GM23338 (cell line): ENCODE measurements at regions not wholly inside any gene's neighbourhood (a gene's known extent, or its start where the extent isn't known, plus 50 kb on each side); places are given as distances from the start of the nearest gene placed in this dataset.

Experiments used
- ATAC-seq: fragments of 200-7000 bp; cut with Tn5 transposase; 3 replicates; pipeline ENCODE4 v1.9.1; 2020
- DNase-seq: peaks from one replicate; pipeline ENCODE4 v3.0.0-alpha.2; 2015; ENCODE audit warnings: low spot score
- H2AFZ ChIP-seq: fragments of 200-600 bp; sonication (generic); 2 replicates; pipeline ENCODE4 v1.8.0; 2016; ENCODE audit warnings: antibody characterized with exemption, mild to moderate bottlenecking, moderate library complexity
- H3F3A ChIP-seq: fragments of 200-600 bp; sonication (generic); replicated peaks from 2 replicates; pipeline ENCODE4 v1.8.0; 2017; ENCODE audit warnings: antibody characterized with exemption, mixed run types, low read depth
- H3K27ac ChIP-seq: fragments of 200-600 bp; sonication (generic); 2 replicates; pipeline ENCODE4 v1.6.1; 2016; ENCODE audit warnings: low read depth
- H3K27me3 ChIP-seq: fragments of 200-600 bp; sonication (generic); 2 replicates; pipeline ENCODE4 v1.8.0; 2016; ENCODE audit warnings: mild to moderate bottlenecking, mixed run types, moderate library complexity; ENCODE audit not compliant: insufficient read depth
- H3K36me3 ChIP-seq: fragments of 200-600 bp; sonication (generic); 2 replicates; pipeline ENCODE4 v1.8.0; 2016; ENCODE audit warnings: mild to moderate bottlenecking; ENCODE audit not compliant: insufficient read depth
- H3K4me1 ChIP-seq: fragments of 200-600 bp; sonication (generic); 2 replicates; pipeline ENCODE4 v1.8.0; 2016; ENCODE audit warnings: mild to moderate bottlenecking, moderate library complexity; ENCODE audit not compliant: insufficient read depth
- H3K4me2 ChIP-seq: fragments of 200-600 bp; sonication (generic); 2 replicates; pipeline ENCODE4 v1.7.1; 2017; ENCODE audit warnings: mixed run types
- H3K4me3 ChIP-seq: fragments of 200-600 bp; sonication (generic); 2 replicates; pipeline ENCODE4 v1.6.1; 2016; ENCODE audit warnings: mixed run types
- H3K79me2 ChIP-seq: fragments of 200-600 bp; sonication (generic); replicated peaks from 2 replicates; pipeline ENCODE4 v1.8.0; 2017; ENCODE audit warnings: mild to moderate bottlenecking; ENCODE audit not compliant: insufficient read depth
- H3K9me2 ChIP-seq: fragments of 200-600 bp; sonication (generic); 2 replicates; pipeline ENCODE4 v1.8.0; 2017; ENCODE audit not compliant: insufficient read depth
- H4K20me1 ChIP-seq: fragments of 200-600 bp; sonication (generic); replicated peaks from 2 replicates; pipeline ENCODE4 v1.8.0; 2017; ENCODE audit warnings: mild to moderate bottlenecking; ENCODE audit not compliant: insufficient read depth
- H3K27ac Mint-ChIP-seq: 2 replicates; pipeline ENCODE4 v1.8.0; 2020; ENCODE audit warnings: inconsistent platforms, mild to moderate bottlenecking, moderate library complexity, mixed read lengths
- H3K27me3 Mint-ChIP-seq: 3 replicates; pipeline ENCODE4 v1.8.0; 2022; ENCODE audit warnings: low read depth, mild to moderate bottlenecking, moderate library complexity, mixed read lengths, inconsistent platforms; ENCODE audit not compliant: insufficient read depth, poor library complexity
- H3K36me3 Mint-ChIP-seq: 3 replicates; pipeline ENCODE4 v1.8.0; 2021; ENCODE audit warnings: low read depth, mild to moderate bottlenecking, inconsistent platforms, moderate library complexity, mixed read lengths
- H3K4me1 Mint-ChIP-seq: 3 replicates; pipeline ENCODE4 v1.8.0; 2020; ENCODE audit warnings: mild to moderate bottlenecking, inconsistent platforms, mixed read lengths
- H3K4me3 Mint-ChIP-seq: 3 replicates; pipeline ENCODE4 v1.8.0; 2021; ENCODE audit warnings: moderate library complexity, mild to moderate bottlenecking, inconsistent platforms, mixed read lengths
- H3K9me3 Mint-ChIP-seq: 3 replicates; pipeline ENCODE4 v1.8.0; 2020; ENCODE audit warnings: moderate library complexity, mild to moderate bottlenecking, inconsistent platforms, mixed read lengths
- CREB1 ChIP-seq: fragments of 250-450 bp; sonication (Bioruptor Pico); IDR thresholded peaks from 2 replicates; pipeline ENCODE4 v1.5.0; 2020; ENCODE audit warnings: low read depth, mild to moderate bottlenecking, moderate library complexity
- REST ChIP-seq: IDR thresholded peaks from one replicate; pipeline ENCODE4 v1.6.1; 2018; ENCODE audit warnings: antibody characterized with exemption; ENCODE audit not compliant: unreplicated experiment
- ZNF462 ChIP-seq: fragments of 250-450 bp; sonication (Bioruptor Pico); IDR thresholded peaks from 2 replicates; pipeline ENCODE4 v1.5.0; 2020; ENCODE audit warnings: mild to moderate bottlenecking, moderate library complexity
- TF ChIP-seq, protein P1 (sequence below), 2 experiments: fragments of 200-600 bp in 1 of 2; sonication (generic) in 1 of 2; conservative IDR thresholded peaks; 2 replicates each; pipeline versions ENCODE4 v1.5.1 to v1.6.1; 2016 to 2017; ENCODE audit warnings: antibody characterized with exemption in 2 of 2, low read depth in 2 of 2, mild to moderate bottlenecking in 2 of 2, moderate library complexity in 1 of 2

DNA sequence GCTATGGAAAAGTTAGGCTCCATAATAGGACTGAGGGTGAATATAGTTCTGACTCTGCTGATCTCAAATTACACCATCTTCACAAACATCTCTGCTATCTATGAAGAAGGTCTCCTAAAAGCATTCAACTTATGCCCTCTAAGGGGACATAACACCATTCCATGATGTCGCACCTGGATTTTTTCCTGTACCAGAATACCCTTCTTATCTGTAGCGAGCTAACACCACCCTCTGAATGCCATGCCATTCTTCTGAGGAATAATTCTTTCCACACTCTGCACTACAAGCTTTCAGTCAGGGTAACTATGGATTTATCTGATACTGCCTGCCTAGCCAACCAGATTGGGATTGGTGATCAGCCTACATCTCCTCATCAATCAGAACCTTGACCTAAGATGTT is 203.8 kb downstream of the PTPRC start:
- H3K27me3 Mint-ChIP-seq, result no peaks in the 10 kb centered on the region
- no peaks in the 10 kb centered on the region for H3K4me1 ChIP-seq
- H3K4me3 Mint-ChIP-seq, result no peak overlapping the region
- H3K9me3 Mint-ChIP-seq, result no peaks in the 10 kb centered on the region
- TF ChIP-seq, protein P1, sequence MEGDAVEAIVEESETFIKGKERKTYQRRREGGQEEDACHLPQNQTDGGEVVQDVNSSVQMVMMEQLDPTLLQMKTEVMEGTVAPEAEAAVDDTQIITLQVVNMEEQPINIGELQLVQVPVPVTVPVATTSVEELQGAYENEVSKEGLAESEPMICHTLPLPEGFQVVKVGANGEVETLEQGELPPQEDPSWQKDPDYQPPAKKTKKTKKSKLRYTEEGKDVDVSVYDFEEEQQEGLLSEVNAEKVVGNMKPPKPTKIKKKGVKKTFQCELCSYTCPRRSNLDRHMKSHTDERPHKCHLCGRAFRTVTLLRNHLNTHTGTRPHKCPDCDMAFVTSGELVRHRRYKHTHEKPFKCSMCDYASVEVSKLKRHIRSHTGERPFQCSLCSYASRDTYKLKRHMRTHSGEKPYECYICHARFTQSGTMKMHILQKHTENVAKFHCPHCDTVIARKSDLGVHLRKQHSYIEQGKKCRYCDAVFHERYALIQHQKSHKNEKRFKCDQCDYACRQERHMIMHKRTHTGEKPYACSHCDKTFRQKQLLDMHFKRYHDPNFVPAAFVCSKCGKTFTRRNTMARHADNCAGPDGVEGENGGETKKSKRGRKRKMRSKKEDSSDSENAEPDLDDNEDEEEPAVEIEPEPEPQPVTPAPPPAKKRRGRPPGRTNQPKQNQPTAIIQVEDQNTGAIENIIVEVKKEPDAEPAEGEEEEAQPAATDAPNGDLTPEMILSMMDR (conservative IDR thresholded peaks at IDR 0.05; ENCODE audit: low read depth in 2 of 2), result no peak
- TF ChIP-seq REST (no peak), ZNF462 (CRISPR knock-in tag) (no peak), CREB1 (CRISPR knock-in tag) (no peak)
- H3K36me3 ChIP-seq, result no peaks in the 10 kb centered on the region
- H2AFZ ChIP-seq, result no peak overlapping the region
- no peaks in the 10 kb centered on the region for H3K79me2 ChIP-seq
- H3K4me1 Mint-ChIP-seq, result no peaks in the 10 kb centered on the region
- H3K36me3 Mint-ChIP-seq, result no peaks in the 10 kb centered on the region
- no peak overlapping the region for H3K4me3 ChIP-seq
- no peaks in the 10 kb centered on the region for H3F3A ChIP-seq
- DNase-seq (no peak), ATAC-seq (no peak)
- H3K27ac ChIP-seq, result no peak overlapping the region
- no peak overlapping the region for H3K27ac Mint-ChIP-seq
- 0 out of 2 replicates have a peak, but pooled peaks cover 6% of the 10 kb centered on the region for H3K9me2 ChIP-seq
- no peaks in the 10 kb centered on the region for H4K20me1 ChIP-seq
- H3K27me3 ChIP-seq, result no peaks in the 10 kb centered on the region
- H3K4me2 ChIP-seq, result no peak overlapping the region
